ENCODE measurements at regions not wholly inside any gene's neighbourhood (a gene's known extent, or its start where the extent isn't known, plus 50 kb on each side); places are given as distances from the start of the nearest gene placed in this dataset.

DNA sequence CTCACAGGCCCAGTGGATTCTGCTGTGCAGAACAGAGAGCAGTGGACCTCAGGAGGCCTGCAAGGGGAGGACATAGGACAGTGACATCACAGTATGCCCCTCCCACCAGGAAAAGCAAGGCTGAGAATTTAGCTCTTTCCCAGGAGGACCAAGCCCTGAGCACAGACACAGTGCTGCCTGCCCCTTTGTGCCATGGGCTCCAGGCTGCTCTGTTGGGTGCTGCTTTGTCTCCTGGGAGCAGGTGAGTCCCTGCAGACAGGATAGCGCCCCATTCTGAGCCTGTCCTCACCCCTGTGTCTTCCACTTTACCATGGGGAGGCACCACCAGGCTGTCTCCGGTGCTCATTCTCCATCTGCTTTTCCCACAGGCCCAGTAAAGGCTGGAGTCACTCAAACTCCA lies 63.0 kb upstream of the PRSS58 start:
- Histone ChIP-seq H3K4me1 (replicated peaks) (no peaks in the 10 kb centered on the region), H3K27ac (no peak overlapping the region), H3K4me3 (no peak overlapping the region), H3K9me3 (replicated peaks) (no peaks in the 10 kb centered on the region), H3K27me3 (replicated peaks) (no peaks in the 10 kb centered on the region; the same call in 1 of the 2 replicates), H3K36me3 (no peaks in the 10 kb centered on the region)
- no peak for DNase-seq (ENCODE audit: low read depth in 1 of 2, low spot score in 2 of 2)

- H3K27me3 ChIP-seq (replicated peaks), result no peaks in the 10 kb centered on the region; the same call in 1 of the 2 replicates
- H3K9me3 ChIP-seq (replicated peaks), result no peaks in the 10 kb centered on the region
- DNase-seq (ENCODE audit: low read depth in 1 of 2, low spot score in 2 of 2), result no peak
- H3K4me3 ChIP-seq, result no peak overlapping the region
- H3K27ac ChIP-seq, result no peak overlapping the region
- H3K36me3 ChIP-seq, result no peaks in the 10 kb centered on the region
- H3K4me1 ChIP-seq (replicated peaks), result no peaks in the 10 kb centered on the region
These were observed 62.1 kb upstream of the PRSS58 start for GRCh38 chr7:142319970-142320369.

DNA sequence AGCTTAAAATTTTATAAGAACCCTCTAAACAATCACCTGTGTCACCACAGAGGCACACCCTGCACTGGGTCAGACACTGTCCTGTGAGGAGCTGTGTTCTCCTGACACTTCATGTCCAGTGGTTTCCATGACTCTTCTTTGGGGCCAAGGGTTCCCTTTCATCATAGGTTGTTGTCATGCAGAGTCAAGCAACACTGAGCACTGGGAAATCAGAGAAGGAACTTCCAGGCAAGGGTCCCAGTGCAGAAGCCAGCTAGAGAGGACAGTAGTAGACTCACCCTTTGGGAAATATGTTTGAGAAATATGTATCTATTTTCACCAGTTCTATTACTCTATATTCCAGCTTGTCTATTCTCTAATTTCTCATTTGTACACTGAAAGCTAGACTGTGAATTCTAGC lies 56.4 kb upstream of the PRSS58 start:
- Histone ChIP-seq H3K27ac (no peak overlapping the region), H3K4me3 (no peak overlapping the region)

DNA sequence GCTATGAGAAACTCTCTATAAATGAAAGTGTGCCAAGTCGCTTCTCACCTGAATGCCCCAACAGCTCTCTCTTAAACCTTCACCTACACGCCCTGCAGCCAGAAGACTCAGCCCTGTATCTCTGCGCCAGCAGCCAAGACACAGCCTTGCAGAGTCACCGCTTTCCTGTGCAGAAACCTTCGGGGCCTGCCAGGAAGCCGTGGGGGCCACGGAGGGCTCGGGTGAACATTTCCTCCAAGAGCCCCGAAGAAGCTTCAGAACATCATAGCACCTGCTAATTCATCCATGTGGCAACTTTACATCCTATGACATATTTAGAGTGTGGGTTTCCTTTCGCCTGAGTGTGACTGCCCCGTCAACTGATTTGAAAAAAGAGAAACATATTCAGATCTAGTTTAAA lies 55.7 kb upstream of the PRSS58 start:
- H3K27me3 ChIP-seq (replicated peaks), result no peaks in the 10 kb centered on the region; the same call in 1 of the 2 replicates
- H3K9me3 ChIP-seq (replicated peaks), result no peaks in the 10 kb centered on the region
- no peak overlapping the region for H3K4me3 ChIP-seq
- no peak for DNase-seq (ENCODE audit: low read depth in 1 of 2, low spot score in 2 of 2)
- H3K27ac ChIP-seq, result no peak overlapping the region
- no peaks in the 10 kb centered on the region for H3K36me3 ChIP-seq
- no peaks in the 10 kb centered on the region for H3K4me1 ChIP-seq (replicated peaks)

More for the DNA sequence above, 56.4 kb upstream of the PRSS58 start:
- Histone ChIP-seq H3K4me1 (replicated peaks) (no peaks in the 10 kb centered on the region), H3K9me3 (replicated peaks) (no peaks in the 10 kb centered on the region), H3K36me3 (no peaks in the 10 kb centered on the region), H3K27me3 (replicated peaks) (no peaks in the 10 kb centered on the region; the same call in 1 of the 2 replicates)
- DNase-seq (ENCODE audit: low read depth in 1 of 2, low spot score in 2 of 2), result no peak

- DNase-seq (ENCODE audit: low read depth in 1 of 2, low spot score in 2 of 2), result no peak
- Histone ChIP-seq H3K27ac (no peak overlapping the region), H3K4me1 (replicated peaks) (no peaks in the 10 kb centered on the region), H3K4me3 (no peak overlapping the region), H3K27me3 (replicated peaks) (no peaks in the 10 kb centered on the region), H3K36me3 (no peaks in the 10 kb centered on the region), H3K9me3 (replicated peaks) (no peaks in the 10 kb centered on the region)
These were observed 54.0 kb upstream of the PRSS58 start for GRCh38 chr7:142311876-142312275.

- Histone ChIP-seq H3K27me3 (replicated peaks) (0 out of 2 replicates have a peak, but pooled peaks cover 4% of the 10 kb centered on the region), H3K27ac (no peak overlapping the region), H3K9me3 (replicated peaks) (no peaks in the 10 kb centered on the region), H3K4me3 (no peak overlapping the region), H3K4me1 (replicated peaks) (no peaks in the 10 kb centered on the region), H3K36me3 (no peaks in the 10 kb centered on the region)
- DNase-seq (ENCODE audit: low read depth in 1 of 2, low spot score in 2 of 2), result no peak
These were observed 51.1 kb upstream of the PRSS58 start for GRCh38 chr7:142308918-142309317.

- H3K4me1 ChIP-seq (replicated peaks), result no peaks in the 10 kb centered on the region
- DNase-seq (ENCODE audit: low read depth in 1 of 2, low spot score in 2 of 2), result no peak
- H3K9me3 ChIP-seq (replicated peaks), result no peaks in the 10 kb centered on the region
- H3K27ac ChIP-seq, result no peak overlapping the region
- no peaks in the 10 kb centered on the region for H3K36me3 ChIP-seq
- no peak overlapping the region for H3K4me3 ChIP-seq
- H3K27me3 ChIP-seq (replicated peaks), result 0 out of 2 replicates have a peak, but pooled peaks cover 4% of the 10 kb centered on the region
These were observed 50.5 kb upstream of the PRSS58 start for GRCh38 chr7:142308326-142308725.

All from SJSA1 (cell line).